Fibroblast of the aortic adventitia (primary cell): ENCODE measurements at regions not wholly inside any gene's neighbourhood (a gene's known extent, or its start where the extent isn't known, plus 50 kb on each side); places are given as distances from the start of the nearest gene placed in this dataset.

Source experiments
- DNase-seq: peaks from one replicate; pipeline ENCODE4 v3.0.0-alpha.2; 2010; ENCODE audit warnings: low read depth
- H3K4me3 ChIP-seq: 2 replicates; pipeline ENCODE4 v1.5.1; 2011; ENCODE audit warnings: low read depth, mild to moderate bottlenecking, control low read depth, low read length, moderate library complexity
- TF ChIP-seq, protein P1 (sequence below): IDR thresholded peaks from 2 replicates; pipeline ENCODE4 v1.5.1; 2011; ENCODE audit warnings: mild to moderate bottlenecking, low read length, control low read depth, inconsistent platforms; ENCODE audit not compliant: insufficient read depth

DNA sequence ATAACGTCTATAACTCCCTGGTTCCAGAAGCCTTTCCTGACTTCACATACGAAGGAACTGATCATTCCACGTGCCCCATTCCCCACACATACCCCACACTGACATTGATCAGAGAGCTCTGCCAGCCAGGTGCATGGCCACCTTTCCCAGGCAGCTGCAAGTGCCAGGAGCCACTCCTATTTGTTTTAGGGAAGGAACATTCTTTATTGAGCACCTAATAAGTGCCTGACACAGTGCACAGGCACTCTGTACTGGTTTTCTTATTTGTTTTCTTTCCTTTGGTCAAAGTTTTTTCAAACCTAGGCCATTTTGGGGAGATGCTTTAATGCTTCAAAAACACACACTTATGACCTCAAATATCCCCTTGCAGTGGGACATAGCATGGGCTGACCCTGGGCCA lies 50.0 kb downstream of the PITPNM2 start:
- H3K4me3 ChIP-seq, result no peak overlapping the region
- TF ChIP-seq, protein P1, sequence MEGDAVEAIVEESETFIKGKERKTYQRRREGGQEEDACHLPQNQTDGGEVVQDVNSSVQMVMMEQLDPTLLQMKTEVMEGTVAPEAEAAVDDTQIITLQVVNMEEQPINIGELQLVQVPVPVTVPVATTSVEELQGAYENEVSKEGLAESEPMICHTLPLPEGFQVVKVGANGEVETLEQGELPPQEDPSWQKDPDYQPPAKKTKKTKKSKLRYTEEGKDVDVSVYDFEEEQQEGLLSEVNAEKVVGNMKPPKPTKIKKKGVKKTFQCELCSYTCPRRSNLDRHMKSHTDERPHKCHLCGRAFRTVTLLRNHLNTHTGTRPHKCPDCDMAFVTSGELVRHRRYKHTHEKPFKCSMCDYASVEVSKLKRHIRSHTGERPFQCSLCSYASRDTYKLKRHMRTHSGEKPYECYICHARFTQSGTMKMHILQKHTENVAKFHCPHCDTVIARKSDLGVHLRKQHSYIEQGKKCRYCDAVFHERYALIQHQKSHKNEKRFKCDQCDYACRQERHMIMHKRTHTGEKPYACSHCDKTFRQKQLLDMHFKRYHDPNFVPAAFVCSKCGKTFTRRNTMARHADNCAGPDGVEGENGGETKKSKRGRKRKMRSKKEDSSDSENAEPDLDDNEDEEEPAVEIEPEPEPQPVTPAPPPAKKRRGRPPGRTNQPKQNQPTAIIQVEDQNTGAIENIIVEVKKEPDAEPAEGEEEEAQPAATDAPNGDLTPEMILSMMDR, result no peak
- DNase-seq, result no peak

DNA sequence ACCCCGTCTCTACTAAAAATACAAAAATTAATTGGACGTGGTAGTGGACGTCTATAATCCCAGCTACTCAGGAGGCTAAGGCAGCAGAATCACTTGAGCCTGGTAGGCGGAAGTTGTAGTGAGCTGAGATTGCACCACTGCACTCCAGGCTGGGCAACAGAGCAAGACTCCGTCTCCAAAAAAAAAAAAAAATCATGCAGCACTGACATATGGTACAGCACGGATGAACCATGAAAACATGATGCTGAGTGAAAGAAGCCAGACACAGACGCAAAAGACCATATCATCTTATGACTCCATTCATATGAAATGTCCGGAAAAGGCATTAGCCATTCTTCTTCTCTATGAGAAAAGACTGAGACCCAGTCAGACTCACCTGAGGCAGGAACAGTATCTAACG lies 50.4 kb downstream of the PITPNM2 start:
- H3K4me3 ChIP-seq, result no peak overlapping the region
- TF ChIP-seq, protein P1, result no peak
- no peak for DNase-seq

DNA sequence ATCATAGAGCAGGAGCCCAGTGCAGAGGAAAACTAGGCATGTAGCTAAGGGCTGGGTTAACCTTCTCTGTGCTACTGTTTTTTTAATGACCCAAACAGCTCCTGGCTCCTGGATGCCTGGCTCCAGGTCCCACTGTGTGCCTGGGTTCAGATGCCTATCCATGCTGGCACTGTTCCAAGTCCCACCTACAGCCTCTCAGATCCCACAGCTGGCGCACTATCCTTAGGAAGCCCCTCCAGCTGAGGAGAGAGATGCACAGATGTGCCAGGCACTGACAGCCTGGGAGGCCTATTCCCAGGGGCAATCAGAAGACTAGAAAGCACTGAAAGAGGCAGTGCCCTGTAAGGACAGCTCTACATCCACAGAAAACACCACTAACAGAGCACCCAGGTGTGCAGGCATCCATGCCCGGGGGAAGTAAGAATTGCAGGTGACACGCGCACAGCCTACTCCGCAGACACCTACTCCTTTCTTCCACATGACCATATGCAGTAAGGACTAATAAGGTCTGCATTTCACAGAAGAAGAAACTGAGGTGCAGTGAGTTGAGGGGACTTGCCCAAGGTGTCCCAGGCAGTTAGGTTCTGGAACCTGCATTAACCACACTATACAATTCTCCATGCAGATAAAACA lies 51.2 kb downstream of the PITPNM2 start:
- no peak overlapping the region for H3K4me3 ChIP-seq
- TF ChIP-seq, protein P1, result no peak
- no peak for DNase-seq

DNA sequence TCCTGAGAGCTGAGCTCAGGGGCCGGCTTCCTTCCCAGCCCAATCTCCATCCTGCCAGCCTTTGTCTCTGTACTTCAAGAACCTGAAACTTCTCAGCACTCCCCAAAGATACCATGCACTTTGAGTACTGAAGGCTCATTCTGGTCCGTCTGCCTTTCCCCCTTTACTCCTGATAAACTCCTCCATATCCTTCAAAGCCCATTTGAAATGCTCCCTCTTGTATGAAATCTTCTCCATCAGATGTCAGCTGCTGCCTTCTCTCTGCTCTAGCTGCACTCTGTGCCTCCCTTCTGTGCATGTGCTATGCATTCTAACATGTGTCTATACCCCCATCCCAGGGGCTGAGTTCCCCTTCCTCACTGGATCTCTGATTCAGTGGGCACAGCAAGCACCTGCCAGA lies 52.1 kb downstream of the PITPNM2 start:
- TF ChIP-seq, protein P1, result no peak
- H3K4me3 ChIP-seq, result no peak overlapping the region
- DNase-seq, result no peak

DNA sequence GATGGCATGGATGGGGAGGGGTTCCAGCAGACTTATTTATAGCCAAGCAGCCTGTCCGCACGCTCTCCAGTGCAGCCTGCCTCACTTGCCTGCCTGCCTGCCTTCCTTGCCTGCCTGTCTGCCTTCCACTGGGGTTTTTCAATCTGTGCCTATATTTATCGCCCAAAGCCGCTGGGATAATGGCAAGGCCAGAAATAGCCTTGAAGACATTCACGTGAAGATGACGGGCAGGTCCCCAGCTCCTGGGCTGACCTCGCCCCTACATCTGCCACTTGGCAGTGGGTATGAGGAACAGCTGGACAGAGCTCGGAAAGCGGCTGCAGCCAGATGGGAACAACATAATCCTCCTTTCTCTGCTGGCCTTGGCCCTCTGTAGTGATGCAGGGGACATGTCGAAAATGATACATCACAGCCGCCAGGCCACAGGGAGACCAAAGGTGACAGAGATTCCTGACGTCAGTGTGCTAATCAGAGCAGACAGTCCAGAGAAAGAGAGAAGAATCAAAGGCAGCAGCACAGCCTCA lies 53.3 kb downstream of the PITPNM2 start:
- H3K4me3 ChIP-seq, result no peak overlapping the region
- TF ChIP-seq, protein P1, result no peak
- DNase-seq, result no peak

DNA sequence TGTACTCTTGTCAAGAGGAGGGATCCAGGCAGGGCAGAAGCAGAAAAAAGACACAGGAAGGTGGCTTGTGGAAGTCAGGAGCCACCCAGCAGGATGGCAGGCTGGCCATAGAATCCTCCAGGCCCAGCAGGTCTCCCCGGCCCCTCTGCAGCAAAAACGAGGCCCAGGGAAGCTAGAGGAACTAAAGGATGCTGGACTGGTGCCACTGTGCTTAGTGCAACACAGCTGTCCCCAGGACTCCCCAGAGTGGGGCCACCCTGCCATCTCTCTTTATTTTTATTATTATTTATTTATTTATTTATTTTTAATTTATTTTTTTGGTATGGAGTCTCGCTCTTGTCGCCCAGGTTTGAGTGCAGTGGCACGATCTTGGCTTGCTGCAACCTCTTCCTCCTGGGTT lies 54.1 kb downstream of the PITPNM2 start:
- DNase-seq, result no peak
- TF ChIP-seq, protein P1, result no peak
- no peak overlapping the region for H3K4me3 ChIP-seq

DNA sequence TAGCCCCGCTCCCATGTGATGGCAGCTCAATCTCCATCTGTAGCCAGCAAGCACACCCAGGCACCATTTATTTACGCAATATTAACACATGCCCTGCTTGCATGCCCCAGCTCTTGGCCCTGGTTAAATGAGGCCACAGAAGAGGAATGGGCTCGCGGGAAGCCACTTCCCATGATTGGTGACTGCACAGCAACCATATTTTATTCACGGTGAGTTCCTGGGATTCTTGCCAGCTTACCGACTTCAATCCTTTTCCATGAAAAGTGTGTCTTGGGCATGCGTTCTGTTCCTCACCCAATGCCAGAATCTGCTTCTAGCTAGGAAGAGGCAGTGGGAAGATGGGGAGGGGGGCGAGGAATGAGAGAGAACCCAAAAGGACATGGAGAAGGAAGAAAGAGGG lies 54.7 kb downstream of the PITPNM2 start:
- no peak for DNase-seq
- TF ChIP-seq, protein P1, result no peak

More for the DNA sequence above, 54.7 kb downstream of the PITPNM2 start:
- H3K4me3 ChIP-seq, result no peak overlapping the region
